GF-D8 (cell line): ENCODE measurements at regions not wholly inside any gene's neighbourhood (a gene's known extent, or its start where the extent isn't known, plus 50 kb on each side); places are given as distances from the start of the nearest gene placed in this dataset.

ENCODE experiments used
- DNase-seq: peaks from one replicate; lab custom pipeline; 2025; lab: John Stamatoyannopoulos, UW

- no peak for DNase-seq
Observed at GRCh38 chr2:150417278-150417677, 70.2 kb downstream of the RND3 start.

- no peak for DNase-seq
Observed at GRCh38 chr2:150415022-150415421, 72.4 kb downstream of the RND3 start.

- no peak for DNase-seq
Observed at GRCh38 chr2:150413910-150414309, 73.6 kb downstream of the RND3 start.

GRCh38 chr2:150413366-150413765 is 74.1 kb downstream of the RND3 start:
- DNase-seq, result no peak

- no peak for DNase-seq
Observed at GRCh38 chr2:150410809-150411208, 76.7 kb downstream of the RND3 start.

- no peak for DNase-seq
Observed at GRCh38 chr2:150409196-150409595, 78.3 kb downstream of the RND3 start.

- no peak for DNase-seq
Observed at GRCh38 chr2:150404147-150404546, 83.3 kb downstream of the RND3 start.

- DNase-seq, result no peak
Observed at GRCh38 chr2:150403457-150403856, 84.0 kb downstream of the RND3 start.

- DNase-seq, result no peak
Observed at GRCh38 chr2:150402953-150403352, 84.5 kb downstream of the RND3 start.

- DNase-seq, result no peak
Observed at GRCh38 chr2:150400849-150401248, 86.6 kb downstream of the RND3 start.

- no peak for DNase-seq
Observed at GRCh38 chr2:150392614-150393013, 94.9 kb downstream of the RND3 start.

GRCh38 chr2:150391779-150392178 is 95.7 kb downstream of the RND3 start:
- no peak for DNase-seq

- no peak for DNase-seq
Observed at GRCh38 chr2:150389447-150389846, 98.0 kb downstream of the RND3 start.

GRCh38 chr2:150388289-150388625 is 99.2 kb downstream of the RND3 start:
- DNase-seq, result no peak

GRCh38 chr2:150387586-150388288 is 99.7 kb downstream of the RND3 start:
- no peak for DNase-seq

GRCh38 chr2:150385211-150385610 is 102.3 kb downstream of the RND3 start:
- DNase-seq, result no peak

GRCh38 chr2:150383587-150383986 is 103.9 kb downstream of the RND3 start:
- no peak for DNase-seq

GRCh38 chr2:150379166-150379565 is 108.3 kb downstream of the RND3 start:
- no peak for DNase-seq

GRCh38 chr2:150378686-150379085 is 108.8 kb downstream of the RND3 start:
- DNase-seq, result no peak

- no peak for DNase-seq
Observed at GRCh38 chr2:150376553-150377335, 110.7 kb downstream of the RND3 start.

- no peak for DNase-seq
Observed at GRCh38 chr2:150375333-150375732, 112.1 kb downstream of the RND3 start.

GRCh38 chr2:150374492-150374891 is 113.0 kb downstream of the RND3 start:
- no peak for DNase-seq

GRCh38 chr2:150373374-150373773 is 114.1 kb downstream of the RND3 start:
- DNase-seq, result no peak
